22Rv1 (cell line): ENCODE measurements at regions not wholly inside any gene's neighbourhood (a gene's known extent, or its start where the extent isn't known, plus 50 kb on each side); places are given as distances from the start of the nearest gene placed in this dataset.
"Not testable (repeated sequence)": the region's sequence is repeated elsewhere in the genome, so short reads cannot be mapped to it uniquely, and the experiment has no call there.

ENCODE experiments used
- H3K27ac ChIP-seq: fragments of 450-650 bp; 2 replicates; pipeline ENCODE4 v1.5.1; 2017
- CTCF ChIP-seq: fragments of 450-650 bp; IDR thresholded peaks from 2 replicates; pipeline ENCODE4 v1.5.1; 2017; ENCODE audit warnings: mild to moderate bottlenecking
- ZFX ChIP-seq: fragments of 450-650 bp; IDR thresholded peaks from 2 replicates; pipeline ENCODE4 v1.6.1; 2017; ENCODE audit warnings: antibody characterized with exemption, borderline replicate concordance

- TF ChIP-seq ZFX (no peak), CTCF (no peak)
Measured at GRCh38 chr14:21807975-21808374, 134.4 kb upstream of the OR4E1 start.

GRCh38 chr14:21804981-21805380, 131.4 kb upstream of the OR4E1 start:
- H3K27ac ChIP-seq, result no peak overlapping the region
- TF ChIP-seq CTCF, result no peak
- TF ChIP-seq ZFX, result no peak

More at GRCh38 chr14:21807975-21808374, 134.4 kb upstream of the OR4E1 start:
- no peak overlapping the region for H3K27ac ChIP-seq

- no peak overlapping the region for H3K27ac ChIP-seq
- no peak for TF ChIP-seq CTCF
- TF ChIP-seq ZFX, result no peak
Measured at GRCh38 chr14:21802441-21802840, 128.8 kb upstream of the OR4E1 start.

GRCh38 chr14:21796916-21797315, 123.3 kb upstream of the OR4E1 start:
- no peak overlapping the region for H3K27ac ChIP-seq
- TF ChIP-seq CTCF, result no peak
- TF ChIP-seq ZFX, result no peak

- TF ChIP-seq ZFX, result no peak
- TF ChIP-seq CTCF, result no peak
- H3K27ac ChIP-seq, result no peak overlapping the region
Measured at GRCh38 chr14:21795456-21795855, 121.8 kb upstream of the OR4E1 start.

GRCh38 chr14:21791749-21792148, 118.1 kb upstream of the OR4E1 start:
- no peak overlapping the region for H3K27ac ChIP-seq
- TF ChIP-seq CTCF (no peak), ZFX (no peak)

GRCh38 chr14:21788687-21789086, 115.1 kb upstream of the OR4E1 start:
- not testable (repeated sequence) for H3K27ac ChIP-seq

- H3K27ac ChIP-seq, result not testable (repeated sequence)
Measured at GRCh38 chr14:21787242-21787641, 113.6 kb upstream of the OR4E1 start.
